ENCODE measurements at regions not wholly inside any gene's neighbourhood (a gene's known extent, or its start where the extent isn't known, plus 50 kb on each side); places are given as distances from the start of the nearest gene placed in this dataset.

DNA sequence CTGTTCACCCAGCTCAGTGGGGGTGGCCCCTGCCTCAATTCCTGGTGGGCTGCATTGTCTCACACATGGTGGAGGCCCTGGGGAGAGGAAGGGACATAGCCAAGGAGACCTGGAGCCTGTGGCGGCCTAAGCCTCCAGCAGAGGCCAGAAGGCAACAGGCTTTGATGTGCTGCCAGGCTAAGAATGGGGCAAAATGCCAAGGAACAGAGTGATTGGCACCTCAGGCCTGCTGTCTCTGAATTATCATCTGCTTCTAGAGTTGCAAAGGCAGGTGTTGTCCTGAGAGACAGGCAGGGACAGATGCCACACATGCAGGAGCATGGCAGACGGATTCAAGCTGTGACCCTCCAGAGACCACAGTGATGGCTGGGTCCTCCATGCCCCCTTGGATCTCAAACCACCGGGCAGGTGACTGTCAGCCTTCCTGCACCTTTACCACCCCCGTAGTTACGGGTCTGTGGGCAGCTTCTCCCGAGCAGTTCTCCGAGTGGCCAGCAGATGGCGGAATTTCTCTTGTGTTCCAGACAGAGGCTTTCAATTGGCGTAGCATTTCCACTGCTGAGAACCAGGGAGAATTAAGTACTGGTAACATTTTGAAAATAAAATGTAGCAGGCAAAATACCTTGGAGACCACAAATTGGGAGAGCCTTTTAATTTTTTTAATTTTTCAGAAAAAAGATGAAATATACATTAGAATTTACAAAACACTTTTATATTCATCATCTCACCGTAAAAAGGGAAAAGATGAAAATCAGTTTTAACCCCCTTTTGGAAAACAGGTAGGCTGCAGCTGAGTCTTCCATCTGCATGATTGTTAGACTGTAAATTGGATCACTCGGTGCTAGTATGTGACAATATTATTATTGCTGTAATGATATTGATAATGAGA lies 525.5 kb upstream of the CFAP20DC start:
- no peak overlapping the region for H3K4me3 ChIP-seq (ENCODE audit: low read depth, low read length)
- DNase-seq (ENCODE audit: low read depth), result peak; percentile 83
- TF ChIP-seq, protein P1, sequence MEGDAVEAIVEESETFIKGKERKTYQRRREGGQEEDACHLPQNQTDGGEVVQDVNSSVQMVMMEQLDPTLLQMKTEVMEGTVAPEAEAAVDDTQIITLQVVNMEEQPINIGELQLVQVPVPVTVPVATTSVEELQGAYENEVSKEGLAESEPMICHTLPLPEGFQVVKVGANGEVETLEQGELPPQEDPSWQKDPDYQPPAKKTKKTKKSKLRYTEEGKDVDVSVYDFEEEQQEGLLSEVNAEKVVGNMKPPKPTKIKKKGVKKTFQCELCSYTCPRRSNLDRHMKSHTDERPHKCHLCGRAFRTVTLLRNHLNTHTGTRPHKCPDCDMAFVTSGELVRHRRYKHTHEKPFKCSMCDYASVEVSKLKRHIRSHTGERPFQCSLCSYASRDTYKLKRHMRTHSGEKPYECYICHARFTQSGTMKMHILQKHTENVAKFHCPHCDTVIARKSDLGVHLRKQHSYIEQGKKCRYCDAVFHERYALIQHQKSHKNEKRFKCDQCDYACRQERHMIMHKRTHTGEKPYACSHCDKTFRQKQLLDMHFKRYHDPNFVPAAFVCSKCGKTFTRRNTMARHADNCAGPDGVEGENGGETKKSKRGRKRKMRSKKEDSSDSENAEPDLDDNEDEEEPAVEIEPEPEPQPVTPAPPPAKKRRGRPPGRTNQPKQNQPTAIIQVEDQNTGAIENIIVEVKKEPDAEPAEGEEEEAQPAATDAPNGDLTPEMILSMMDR (IDR thresholded peaks at IDR 0.05; ENCODE audit: insufficient read depth, low read depth, low read length, missing control alignments), result peak; percentile 92

DNA sequence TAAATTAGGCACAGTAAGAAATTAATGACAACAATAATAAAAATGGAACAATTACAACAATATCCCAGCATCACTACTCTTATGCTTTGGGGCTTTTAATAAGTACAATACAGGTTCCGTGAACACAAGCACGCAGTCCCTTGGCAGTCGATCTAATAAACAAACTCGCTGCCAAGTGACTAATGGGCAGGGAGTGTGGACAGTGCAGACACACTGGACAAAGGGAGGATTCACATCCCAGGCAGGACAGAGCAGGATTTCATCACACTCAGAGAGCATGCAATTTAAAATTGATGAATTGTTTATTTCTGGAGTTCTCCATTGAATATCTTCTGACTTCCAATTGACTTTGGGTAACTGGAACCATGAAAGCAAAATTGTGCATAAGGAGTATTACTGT lies 524.1 kb upstream of the CFAP20DC start:
- no peak overlapping the region for H3K4me3 ChIP-seq (ENCODE audit: low read depth, low read length)
- TF ChIP-seq, protein P1 (IDR thresholded peaks at IDR 0.05; ENCODE audit: insufficient read depth, low read depth, low read length, missing control alignments), result no peak
- no peak for DNase-seq (ENCODE audit: low read depth)

DNA sequence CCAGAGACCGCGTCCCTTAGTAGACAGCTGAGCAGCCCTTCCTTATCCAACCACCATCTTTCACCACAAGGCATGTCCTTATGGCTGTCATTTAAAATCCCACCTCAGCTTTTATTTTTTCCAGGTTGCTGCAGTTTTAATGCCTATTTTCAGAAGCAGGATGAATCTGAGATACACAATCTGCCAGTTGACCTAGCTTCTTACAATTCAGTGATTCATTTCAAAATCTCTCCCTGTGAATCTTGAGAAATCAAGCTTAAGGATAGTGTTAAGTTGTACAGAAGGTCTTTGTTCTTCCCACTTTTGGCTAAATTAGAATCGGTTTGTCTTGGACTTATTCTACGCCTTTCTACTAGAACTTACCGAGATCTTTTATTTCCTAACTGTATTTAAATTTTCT lies 522.3 kb upstream of the CFAP20DC start:
- no peak overlapping the region for H3K4me3 ChIP-seq (ENCODE audit: low read depth, low read length)
- DNase-seq (ENCODE audit: low read depth), result no peak
- TF ChIP-seq, protein P1 (IDR thresholded peaks at IDR 0.05; ENCODE audit: insufficient read depth, low read depth, low read length, missing control alignments), result no peak

DNA sequence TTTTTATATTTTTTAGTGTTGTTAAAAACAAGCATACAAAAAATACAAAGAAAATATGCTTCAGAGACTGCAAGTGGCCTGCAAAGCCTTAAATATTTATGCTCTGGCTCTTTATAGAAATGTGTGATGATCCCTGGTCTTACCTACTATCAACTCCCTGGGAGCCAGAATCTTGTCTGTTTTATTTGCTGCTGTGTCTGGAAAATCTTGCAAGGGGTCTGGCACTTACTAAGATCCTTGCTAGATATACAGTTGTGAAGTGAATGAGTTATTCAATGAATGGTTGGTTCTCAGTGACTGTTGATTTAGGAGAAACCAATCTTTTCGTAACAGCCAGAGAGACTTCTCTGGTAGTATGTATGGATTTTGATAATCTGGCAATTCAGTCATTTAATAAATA lies 521.0 kb upstream of the CFAP20DC start:
- no peak for DNase-seq (ENCODE audit: low read depth)
- H3K4me3 ChIP-seq (ENCODE audit: low read depth, low read length), result no peak overlapping the region
- TF ChIP-seq, protein P1 (IDR thresholded peaks at IDR 0.05; ENCODE audit: insufficient read depth, low read depth, low read length, missing control alignments), result no peak

GRCh38 chr3:59567661-59568060 lies 517.8 kb upstream of the CFAP20DC start:
- TF ChIP-seq, protein P1 (IDR thresholded peaks at IDR 0.05; ENCODE audit: insufficient read depth, low read depth, low read length, missing control alignments), result no peak
- no peak overlapping the region for H3K4me3 ChIP-seq (ENCODE audit: low read depth, low read length)
- no peak for DNase-seq (ENCODE audit: low read depth)

GRCh38 chr3:59566481-59566975 lies 516.7 kb upstream of the CFAP20DC start:
- TF ChIP-seq, protein P1 (IDR thresholded peaks at IDR 0.05; ENCODE audit: insufficient read depth, low read depth, low read length, missing control alignments), result no peak
- peak; percentile 90 for DNase-seq (ENCODE audit: low read depth)
- H3K4me3 ChIP-seq (ENCODE audit: low read depth, low read length), result no peak overlapping the region

Data from GM12865 (cell line).